Esophagus squamous epithelium (tissue), 4 donors: ENCODE measurements at regions not wholly inside any gene's neighbourhood (a gene's known extent, or its start where the extent isn't known, plus 50 kb on each side); places are given as distances from the start of the nearest gene placed in this dataset.

ENCODE experiments used
- CTCF ChIP-seq, 6 experiments: fragments of 450-650 bp in 4 of 6; fragments of 200-600 bp in 2 of 6; sonication (generic) in 2 of 6; IDR thresholded peaks; one replicate each; pipeline ENCODE4 v1.5.1; 2016 to 2019; ENCODE audit warnings: antibody characterized with exemption in 6 of 6, mild to moderate bottlenecking in 4 of 6, moderate library complexity in 4 of 6
- POLR2A ChIP-seq, 4 donors: fragments of 450-650 bp; IDR thresholded peaks; one replicate each; pipeline ENCODE4 v1.6.1; 2017; ENCODE audit warnings: antibody characterized with exemption in 4 of 4, mild to moderate bottlenecking in 4 of 4, moderate library complexity in 3 of 4

GRCh38 chr14:83282706-83283105 lies 1749.1 kb upstream of the SEL1L start:
- TF ChIP-seq POLR2A (IDR thresholded peaks at IDR 0.05) = no peak
- no peak for TF ChIP-seq CTCF (IDR thresholded peaks at IDR 0.05)
